ENCODE measurements at regions not wholly inside any gene's neighbourhood (a gene's known extent, or its start where the extent isn't known, plus 50 kb on each side); places are given as distances from the start of the nearest gene placed in this dataset.

- TF ChIP-seq, protein P1, sequence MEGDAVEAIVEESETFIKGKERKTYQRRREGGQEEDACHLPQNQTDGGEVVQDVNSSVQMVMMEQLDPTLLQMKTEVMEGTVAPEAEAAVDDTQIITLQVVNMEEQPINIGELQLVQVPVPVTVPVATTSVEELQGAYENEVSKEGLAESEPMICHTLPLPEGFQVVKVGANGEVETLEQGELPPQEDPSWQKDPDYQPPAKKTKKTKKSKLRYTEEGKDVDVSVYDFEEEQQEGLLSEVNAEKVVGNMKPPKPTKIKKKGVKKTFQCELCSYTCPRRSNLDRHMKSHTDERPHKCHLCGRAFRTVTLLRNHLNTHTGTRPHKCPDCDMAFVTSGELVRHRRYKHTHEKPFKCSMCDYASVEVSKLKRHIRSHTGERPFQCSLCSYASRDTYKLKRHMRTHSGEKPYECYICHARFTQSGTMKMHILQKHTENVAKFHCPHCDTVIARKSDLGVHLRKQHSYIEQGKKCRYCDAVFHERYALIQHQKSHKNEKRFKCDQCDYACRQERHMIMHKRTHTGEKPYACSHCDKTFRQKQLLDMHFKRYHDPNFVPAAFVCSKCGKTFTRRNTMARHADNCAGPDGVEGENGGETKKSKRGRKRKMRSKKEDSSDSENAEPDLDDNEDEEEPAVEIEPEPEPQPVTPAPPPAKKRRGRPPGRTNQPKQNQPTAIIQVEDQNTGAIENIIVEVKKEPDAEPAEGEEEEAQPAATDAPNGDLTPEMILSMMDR (IDR thresholded peaks at IDR 0.05) = no peak
- TF ChIP-seq POLR2A (IDR thresholded peaks at IDR 0.05) = no peak
Measured at GRCh38 chr10:30542895-30543288, 86.7 kb downstream of the LYZL2 start.
